K562 (cell line): ENCODE measurements at regions not wholly inside any gene's neighbourhood (a gene's known extent, or its start where the extent isn't known, plus 50 kb on each side); places are given as distances from the start of the nearest gene placed in this dataset.

Experiments used
- ATAC-seq: fragments of 200-7000 bp; cut with Tn5 transposase; 3 replicates; pipeline ENCODE4 v1.9.1; 2020; ENCODE audit warnings: moderate library complexity
- BruUV-seq: library from RNA; stranded (reverse); fragments of 400-500 nt; replicated peaks from 2 replicates; lab custom pipeline; 2021; lab: Mats Ljungman, UMichigan
- CTCF ChIA-PET: fragments of 300-600 bp; formaldehyde crosslinking; extraction: SDS; loops from one replicate; lab custom pipeline; 2021; ENCODE audit warnings: low intra/inter-chr PET ratio; lab: Yijun Ruan, JAX
- POLR2A ChIA-PET: fragments of 300-600, 350-650 bp; sonication (Branson Sonifier 250); formaldehyde crosslinking; extraction: SDS; loops from one replicate; lab custom pipeline; 2021; ENCODE audit warnings: antibody characterized with exemption, inconsistent platforms; lab: Yijun Ruan, JAX
- DNase-seq, 4 experiments: peaks; one replicate each; pipeline versions ENCODE4 v3.0.0 to v3.0.0-alpha.2; 2011 to 2018; ENCODE audit warnings: low spot score in 3 of 4, mixed read lengths in 3 of 4; ENCODE audit errors: extremely low read depth in 1 of 4
- FAIRE-seq: peaks from 2 replicates; lab custom pipeline; 2011; peaks lifted over from hg19 to GRCh38; lab: Jason Lieb, UNC
- H2AFZ ChIP-seq: 2 replicates; pipeline ENCODE4 v1.6.0; 2011; ENCODE audit warnings: low read depth, low read length, control low read depth, inconsistent platforms
- H3K27ac ChIP-seq: fragments of 200-600 bp; 3 replicates; pipeline ENCODE4 v1.8.0; 2011; ENCODE audit warnings: low read depth, mild to moderate bottlenecking, control low read depth, inconsistent platforms, low read length, moderate library complexity, mixed read lengths; ENCODE audit errors: extremely low read depth
- H3K27me3 ChIP-seq, 2 experiments: fragments of 300-600 bp in 1 of 2; 2 replicates in 1 of 2; 3 replicates in 1 of 2; pipeline versions ENCODE4 v1.6.0 to v1.8.0; 2011; ENCODE audit warnings: inconsistent platforms in 2 of 2, low read length in 2 of 2, mild to moderate bottlenecking in 1 of 2, mixed read lengths in 1 of 2, moderate library complexity in 1 of 2; ENCODE audit not compliant: control insufficient read depth in 2 of 2, insufficient read depth in 2 of 2
- H3K36me3 ChIP-seq: fragments of 300-600 bp; 3 replicates; pipeline ENCODE4 v1.8.0; 2011; ENCODE audit warnings: mild to moderate bottlenecking, low read length, inconsistent platforms; ENCODE audit not compliant: control insufficient read depth, insufficient read depth
- H3K4me1 ChIP-seq, 2 experiments: fragments of 200-600 bp in 1 of 2; replicated peaks in 1 of 2; 2 replicates in 1 of 2; 3 replicates in 1 of 2; pipeline versions ENCODE4 v1.5.1 to v1.8.0; 2011; ENCODE audit warnings: inconsistent platforms in 2 of 2, low read length in 2 of 2, mild to moderate bottlenecking in 1 of 2, mixed read lengths in 1 of 2, moderate library complexity in 1 of 2; ENCODE audit not compliant: control insufficient read depth in 2 of 2, insufficient read depth in 2 of 2
- H3K4me2 ChIP-seq: 2 replicates; pipeline ENCODE4 v1.6.1; 2011; ENCODE audit warnings: low read length, control low read depth, inconsistent platforms, mixed read lengths; ENCODE audit not compliant: insufficient read depth
- H3K4me3 ChIP-seq: fragments of 200-600 bp; sonication (generic), shearing (Covaris generic); 2 replicates; pipeline ENCODE4 v1.5.1; 2016; ENCODE audit warnings: control low read depth, inconsistent platforms
- H3K79me2 ChIP-seq: fragments of 200-600 bp; 3 replicates; pipeline ENCODE4 v1.8.0; 2011; ENCODE audit warnings: low read length, inconsistent platforms; ENCODE audit not compliant: control insufficient read depth, insufficient read depth
- H3K9ac ChIP-seq, 2 experiments: 2 replicates each; pipeline versions ENCODE4 v1.6.0 to v1.6.1; 2011; ENCODE audit warnings: low read depth in 2 of 2, low read length in 2 of 2, control low read depth in 1 of 2, inconsistent platforms in 1 of 2, mild to moderate bottlenecking in 1 of 2, mixed read lengths in 1 of 2; ENCODE audit not compliant: insufficient read depth in 1 of 2
- H3K9me1 ChIP-seq: one replicate; pipeline ENCODE4 v1.6.0; 2011; ENCODE audit warnings: inconsistent platforms, mild to moderate bottlenecking, low read length, moderate library complexity; ENCODE audit not compliant: control insufficient read depth, insufficient read depth
- H3K9me3 ChIP-seq: replicated peaks from 2 replicates; pipeline ENCODE4 v1.5.1; 2011; ENCODE audit warnings: low read depth, low read length, inconsistent platforms; ENCODE audit not compliant: control insufficient read depth, insufficient read depth
- H4K20me1 ChIP-seq: replicated peaks from 2 replicates; pipeline ENCODE4 v1.6.1; 2011; ENCODE audit warnings: low read length, inconsistent platforms, mixed read lengths; ENCODE audit not compliant: control insufficient read depth, insufficient read depth
- CTBP1 ChIP-seq: fragments of 450-650 bp; IDR thresholded peaks from 2 replicates; pipeline ENCODE4 v1.6.1; 2016; ENCODE audit warnings: borderline replicate concordance
- ELK3 ChIP-seq: fragments of 450-650 bp; formaldehyde crosslinking; IDR thresholded peaks from 2 replicates; pipeline ENCODE4 v1.4.0; 2020; ENCODE audit warnings: mild to moderate bottlenecking
- FOXK1 ChIP-seq: sonication (generic); formaldehyde crosslinking; IDR thresholded peaks from 2 replicates; pipeline ENCODE4 v1.8.0; 2022; ENCODE audit warnings: missing genetic modification reagents, mild to moderate bottlenecking, borderline replicate concordance
- HINFP ChIP-seq: fragments of 450-650 bp; conservative IDR thresholded peaks from 2 replicates; pipeline ENCODE4 v1.6.1; 2016; ENCODE audit warnings: missing genetic modification characterization, low read depth, mild to moderate bottlenecking, control low read depth, missing compliant biosample characterization
- HNRNPK ChIP-seq: fragments of 200-400 bp; formaldehyde crosslinking; IDR thresholded peaks from one replicate; pipeline ENCODE4 v1.6.1; 2018; ENCODE audit warnings: mild to moderate bottlenecking, low read depth, low read length; ENCODE audit not compliant: poor library complexity, severe bottlenecking
- NEUROD1 ChIP-seq: fragments of 150-350 bp; IDR thresholded peaks from 2 replicates; pipeline ENCODE4 v1.6.1; 2014; ENCODE audit warnings: borderline replicate concordance, low read length, low read depth; ENCODE audit not compliant: partially characterized antibody
- POLR2B ChIP-seq: fragments of 450-650 bp; IDR thresholded peaks from 2 replicates; pipeline ENCODE4 v1.6.1; 2018; ENCODE audit warnings: low read depth; ENCODE audit not compliant: partially characterized antibody
- SMARCA4 ChIP-seq: fragments of 450-650 bp; IDR thresholded peaks from 2 replicates; pipeline ENCODE4 v1.6.1; 2016
- TEAD2 ChIP-seq: fragments of 450-650 bp; IDR thresholded peaks from 2 replicates; pipeline ENCODE4 v1.6.1; 2016; ENCODE audit warnings: missing genetic modification characterization, control low read depth, missing compliant biosample characterization
- YY1 ChIP-seq, 3 experiments: IDR thresholded peaks; 2 replicates each; pipeline ENCODE4 v1.6.1; 2011; ENCODE audit warnings: low read length in 2 of 3, mild to moderate bottlenecking in 2 of 3, moderate library complexity in 2 of 3, borderline replicate concordance in 1 of 3, control low read depth in 1 of 3, low read depth in 1 of 3; ENCODE audit not compliant: insufficient read depth in 3 of 3, insufficient replicate concordance in 2 of 3, control insufficient read depth in 1 of 3, insufficient read length in 1 of 3; ENCODE audit errors: extremely low read depth in 1 of 3
- ZFP1 ChIP-seq: fragments of 450-650 bp; formaldehyde crosslinking; IDR thresholded peaks from 2 replicates; pipeline ENCODE4 v1.4.0; 2020; ENCODE audit warnings: mild to moderate bottlenecking, mixed read lengths
- ZKSCAN3 ChIP-seq: fragments of 250-450 bp; sonication (Bioruptor Pico); IDR thresholded peaks from 2 replicates; pipeline ENCODE4 v1.4.0; 2020
- ZNF384 ChIP-seq: IDR thresholded peaks from 2 replicates; pipeline ENCODE4 v1.6.1; 2012; ENCODE audit warnings: low read depth, low read length, improper control_type of control experiment
- ZNF436 ChIP-seq: fragments of 250-450, 450-650 bp; sonication (Bioruptor Pico); formaldehyde crosslinking; IDR thresholded peaks from 2 replicates; pipeline ENCODE4 v1.7.0; 2020; ENCODE audit warnings: mild to moderate bottlenecking
- WGBS: fragments of 100-300 bp; shearing (Covaris generic); methylation state at CpG from one replicate; pipeline ENCODE4 v1.1.6; 2016; ENCODE audit warnings: low coverage, mixed read lengths; ENCODE audit not compliant: insufficient coverage; ENCODE audit errors: missing lambda C conversion rate; 5-methylcytosine and 5-hydroxymethylcytosine counted together
- in situ Hi-C: fragments of 300-500 bp; cut with MboI; formaldehyde crosslinking; loops from 4 replicates; pipeline ENCODE4 v1.15.0; 2018; ENCODE audit warnings: inconsistent platforms, mixed read lengths
- intact Hi-C: fragments of 100-400 bp; cut with micrococcal nuclease; formaldehyde crosslinking; loops from 2 replicates; pipeline ENCODE4 v1.14.2; 2022
- TF ChIP-seq, protein P1 (sequence below): sonication (generic); formaldehyde crosslinking; IDR thresholded peaks from 2 replicates; pipeline ENCODE4 v1.8.1; 2023; ENCODE audit warnings: mild to moderate bottlenecking, missing genetic modification reagents
- TF ChIP-seq, protein P2 (sequence below): fragments of 250-450 bp; sonication (Bioruptor Pico); IDR thresholded peaks from 2 replicates; pipeline ENCODE4 v1.5.0; 2022; ENCODE audit warnings: mild to moderate bottlenecking

- DNase-seq: no peak
- peaks cover 21 to 48% of the 10 kb centered on the region in 2 experiments; a peak in 3 of 5 replicates for H3K27me3 ChIP-seq
- in situ Hi-C loops: no loop called here
- TF ChIP-seq ZKSCAN3 (CRISPR knock-in tag) (no peak), NEUROD1 (no peak), YY1 (IDR thresholded peaks at IDR 0.05; ENCODE audit: borderline replicate concordance in 1 of 3, control insufficient read depth in 1 of 3, extremely low read depth in 1 of 3, insufficient read depth in 3 of 3, insufficient read length in 1 of 3, insufficient replicate concordance in 2 of 3, low read depth in 1 of 3, low read length in 2 of 3) (no peak), POLR2B (no peak), ZNF436 (CRISPR knock-in tag) (no peak), CTBP1 (no peak), ZFP1 (CRISPR knock-in tag) (no peak), TEAD2 (tag) (no peak), HINFP (tag) (no peak), ZNF384 (no peak), HNRNPK (no peak), FOXK1 (CRISPR knock-in tag) (no peak), SMARCA4 (no peak), ELK3 (CRISPR knock-in tag) (no peak)
- TF ChIP-seq, protein P1, sequence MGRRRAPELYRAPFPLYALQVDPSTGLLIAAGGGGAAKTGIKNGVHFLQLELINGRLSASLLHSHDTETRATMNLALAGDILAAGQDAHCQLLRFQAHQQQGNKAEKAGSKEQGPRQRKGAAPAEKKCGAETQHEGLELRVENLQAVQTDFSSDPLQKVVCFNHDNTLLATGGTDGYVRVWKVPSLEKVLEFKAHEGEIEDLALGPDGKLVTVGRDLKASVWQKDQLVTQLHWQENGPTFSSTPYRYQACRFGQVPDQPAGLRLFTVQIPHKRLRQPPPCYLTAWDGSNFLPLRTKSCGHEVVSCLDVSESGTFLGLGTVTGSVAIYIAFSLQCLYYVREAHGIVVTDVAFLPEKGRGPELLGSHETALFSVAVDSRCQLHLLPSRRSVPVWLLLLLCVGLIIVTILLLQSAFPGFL (CRISPR knock-in tag): no peak
- TF ChIP-seq, protein P2, sequence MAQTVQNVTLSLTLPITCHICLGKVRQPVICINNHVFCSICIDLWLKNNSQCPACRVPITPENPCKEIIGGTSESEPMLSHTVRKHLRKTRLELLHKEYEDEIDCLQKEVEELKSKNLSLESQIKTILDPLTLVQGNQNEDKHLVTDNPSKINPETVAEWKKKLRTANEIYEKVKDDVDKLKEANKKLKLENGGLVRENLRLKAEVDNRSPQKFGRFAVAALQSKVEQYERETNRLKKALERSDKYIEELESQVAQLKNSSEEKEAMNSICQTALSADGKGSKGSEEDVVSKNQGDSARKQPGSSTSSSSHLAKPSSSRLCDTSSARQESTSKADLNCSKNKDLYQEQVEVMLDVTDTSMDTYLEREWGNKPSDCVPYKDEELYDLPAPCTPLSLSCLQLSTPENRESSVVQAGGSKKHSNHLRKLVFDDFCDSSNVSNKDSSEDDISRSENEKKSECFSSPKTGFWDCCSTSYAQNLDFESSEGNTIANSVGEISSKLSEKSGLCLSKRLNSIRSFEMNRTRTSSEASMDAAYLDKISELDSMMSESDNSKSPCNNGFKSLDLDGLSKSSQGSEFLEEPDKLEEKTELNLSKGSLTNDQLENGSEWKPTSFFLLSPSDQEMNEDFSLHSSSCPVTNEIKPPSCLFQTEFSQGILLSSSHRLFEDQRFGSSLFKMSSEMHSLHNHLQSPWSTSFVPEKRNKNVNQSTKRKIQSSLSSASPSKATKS (CRISPR knock-in tag): no peak
Measured at GRCh38 chr1:37400466-37401225, 73.7 kb upstream of the ZC3H12A start.

More at GRCh38 chr1:37400466-37401225, 73.7 kb upstream of the ZC3H12A start:
- H3K36me3 ChIP-seq: no peaks in the 10 kb centered on the region
- no peaks in the 10 kb centered on the region for H3K79me2 ChIP-seq
- BruUV-seq: no TSS peak
- no peaks in the 10 kb centered on the region for H3K4me1 ChIP-seq
- H2AFZ ChIP-seq: no peak overlapping the region
- 1% methylated on average over 21 of the region's 21 CpGs for WGBS
- intact Hi-C loops: no loop called here
- H3K27ac ChIP-seq: no peak overlapping the region
- no peak overlapping the region for H3K9ac ChIP-seq
- peaks cover 3% of the 10 kb centered on the region for H3K9me1 ChIP-seq
- no peaks in the 10 kb centered on the region for H3K9me3 ChIP-seq
- ChIA-PET POLR2A (interaction anchor here (0.6 to 1.1 kb wide), 3 partner anchors 77 to 1632 kb away, joined by 3 to 4 read pairs (median 3); no protein-coding TSS in a partner anchor), CTCF (no interaction called here)
- no peak for ATAC-seq
- H4K20me1 ChIP-seq: no peaks in the 10 kb centered on the region
- no peak for FAIRE-seq
- H3K4me2 ChIP-seq: no peak overlapping the region
- no peak overlapping the region for H3K4me3 ChIP-seq
